ENCODE measurements at regions not wholly inside any gene's neighbourhood (a gene's known extent, or its start where the extent isn't known, plus 50 kb on each side); places are given as distances from the start of the nearest gene placed in this dataset.

DNA sequence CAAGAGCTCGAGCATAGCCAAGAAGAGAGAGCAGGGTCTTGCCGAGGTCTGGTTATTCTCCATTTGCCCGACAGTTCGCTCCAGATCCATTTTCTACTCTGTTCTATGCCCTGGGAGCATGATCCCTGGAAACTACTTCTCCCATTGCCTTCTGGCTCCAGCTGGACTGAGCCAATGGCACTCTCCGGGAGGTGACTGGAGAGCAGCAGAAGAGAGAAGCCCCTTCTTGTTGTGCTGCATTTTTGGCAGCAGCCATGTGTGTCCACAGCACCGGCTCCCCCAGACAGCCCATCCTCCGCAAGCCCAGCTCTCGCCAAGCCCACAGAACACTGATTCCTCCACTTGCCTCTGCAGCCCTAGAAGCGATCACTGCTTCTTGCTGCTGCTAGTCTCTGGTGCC lies 345.5 kb downstream of the TNS1 start:
- no peaks in the 10 kb centered on the region for H3K4me1 ChIP-seq (ENCODE audit: insufficient read depth, low read length)
- peaks cover 1 to 25% of the 10 kb centered on the region in 2 experiments; a peak in 2 of 5 replicates for H3K27me3 ChIP-seq (ENCODE audit: control insufficient read depth in 1 of 2, insufficient read depth in 2 of 2, low read length in 2 of 2)
- BruUV-seq (replicated peaks) = no TSS peak
- ATAC-seq (no peak), DNase-seq (ENCODE audit: low spot score) (no peak), FAIRE-seq (no peak)
- H3K9me3 ChIP-seq (ENCODE audit: low read length) = no peaks in the 10 kb centered on the region
- TF ChIP-seq ZNF451 (CRISPR knock-in tag; IDR thresholded peaks at IDR 0.05) = no peak
- TF ChIP-seq, protein P1, sequence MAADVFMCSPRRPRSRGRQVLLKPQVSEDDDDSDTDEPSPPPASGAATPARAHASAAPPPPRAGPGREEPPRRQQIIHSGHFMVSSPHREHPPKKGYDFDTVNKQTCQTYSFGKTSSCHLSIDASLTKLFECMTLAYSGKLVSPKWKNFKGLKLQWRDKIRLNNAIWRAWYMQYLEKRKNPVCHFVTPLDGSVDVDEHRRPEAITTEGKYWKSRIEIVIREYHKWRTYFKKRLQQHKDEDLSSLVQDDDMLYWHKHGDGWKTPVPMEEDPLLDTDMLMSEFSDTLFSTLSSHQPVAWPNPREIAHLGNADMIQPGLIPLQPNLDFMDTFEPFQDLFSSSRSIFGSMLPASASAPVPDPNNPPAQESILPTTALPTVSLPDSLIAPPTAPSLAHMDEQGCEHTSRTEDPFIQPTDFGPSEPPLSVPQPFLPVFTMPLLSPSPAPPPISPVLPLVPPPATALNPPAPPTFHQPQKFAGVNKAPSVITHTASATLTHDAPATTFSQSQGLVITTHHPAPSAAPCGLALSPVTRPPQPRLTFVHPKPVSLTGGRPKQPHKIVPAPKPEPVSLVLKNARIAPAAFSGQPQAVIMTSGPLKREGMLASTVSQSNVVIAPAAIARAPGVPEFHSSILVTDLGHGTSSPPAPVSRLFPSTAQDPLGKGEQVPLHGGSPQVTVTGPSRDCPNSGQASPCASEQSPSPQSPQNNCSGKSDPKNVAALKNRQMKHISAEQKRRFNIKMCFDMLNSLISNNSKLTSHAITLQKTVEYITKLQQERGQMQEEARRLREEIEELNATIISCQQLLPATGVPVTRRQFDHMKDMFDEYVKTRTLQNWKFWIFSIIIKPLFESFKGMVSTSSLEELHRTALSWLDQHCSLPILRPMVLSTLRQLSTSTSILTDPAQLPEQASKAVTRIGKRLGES (CRISPR knock-in tag; IDR thresholded peaks at IDR 0.05; ENCODE audit: borderline replicate concordance) = no peak
- no peak overlapping the region for H3K4me2 ChIP-seq (ENCODE audit: low read depth, low read length)
- no peak overlapping the region for H2AFZ ChIP-seq (ENCODE audit: low read length)
- intact Hi-C loops (cut with micrococcal nuclease; ENCODE audit: unreplicated experiment) = no loop called here
- in situ Hi-C loops (cut with HindIII; ENCODE audit: extremely low pct_ligation_motif_present, low pct_unique_long_range_greater_than_20kb) = no loop called here
- no peaks in the 10 kb centered on the region for H3K36me3 ChIP-seq (replicated peaks in 1 of 2; ENCODE audit: control insufficient read depth in 1 of 2, insufficient read depth in 2 of 2, low read length in 2 of 2)
- POLR2A ChIA-PET = no interaction called here
- 25% methylated on average over 8 of the region's 9 CpGs for WGBS (ENCODE audit: low lambda C conversion rate)
- no peak overlapping the region for H3K4me3 ChIP-seq (replicated peaks in 1 of 3; ENCODE audit: insufficient read depth in 1 of 3, low read depth in 2 of 3, low read length in 3 of 3)
- CTCF ChIA-PET (ENCODE audit: low intra/inter-chr PET ratio, low total read pairs) = no interaction called here
- H3K9ac ChIP-seq (ENCODE audit: insufficient read depth, low read depth, low read length) = no peak overlapping the region
- H3K79me2 ChIP-seq (ENCODE audit: insufficient read depth, low read length) = no peaks in the 10 kb centered on the region
- no peak overlapping the region for H3K27ac ChIP-seq (ENCODE audit: extremely low read length, insufficient read depth, low read length)
- H4K20me1 ChIP-seq (ENCODE audit: insufficient read depth, low read length) = no peaks in the 10 kb centered on the region

DNA sequence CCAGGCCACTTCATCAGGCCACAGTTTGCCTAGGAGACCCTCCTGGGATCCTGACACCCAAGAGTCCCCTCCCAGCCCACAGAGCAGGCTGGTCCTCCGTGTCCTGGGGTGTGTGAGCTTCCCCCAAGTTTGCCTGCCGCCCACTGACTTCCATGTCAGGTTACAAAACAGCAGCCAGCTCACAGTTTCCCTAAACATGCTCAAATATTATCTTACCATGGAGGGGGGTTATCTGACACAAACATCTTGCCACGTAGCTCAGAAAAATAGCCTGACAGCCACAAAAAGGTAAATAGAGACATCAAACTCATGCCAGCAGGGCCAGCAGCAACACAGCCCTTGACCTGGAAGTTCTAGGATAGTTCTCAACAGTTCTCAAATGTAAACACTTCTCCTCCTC lies 346.5 kb downstream of the TNS1 start:
- Histone ChIP-seq H3K27ac (ENCODE audit: extremely low read length, insufficient read depth, low read length) (no peak overlapping the region), H3K4me2 (ENCODE audit: low read depth, low read length) (no peak overlapping the region), H3K4me3 (replicated peaks in 1 of 3; ENCODE audit: insufficient read depth in 1 of 3, low read depth in 2 of 3, low read length in 3 of 3) (no peak overlapping the region), H2AFZ (ENCODE audit: low read length) (no peak overlapping the region), H3K27me3 (ENCODE audit: control insufficient read depth in 1 of 2, insufficient read depth in 2 of 2, low read length in 2 of 2) (peaks cover 1 to 25% of the 10 kb centered on the region in 2 experiments; a peak in 2 of 5 replicates), H3K79me2 (ENCODE audit: insufficient read depth, low read length) (no peaks in the 10 kb centered on the region), H3K4me1 (ENCODE audit: insufficient read depth, low read length) (no peaks in the 10 kb centered on the region), H4K20me1 (ENCODE audit: insufficient read depth, low read length) (no peaks in the 10 kb centered on the region), H3K36me3 (replicated peaks in 1 of 2; ENCODE audit: control insufficient read depth in 1 of 2, insufficient read depth in 2 of 2, low read length in 2 of 2) (no peaks in the 10 kb centered on the region), H3K9me3 (ENCODE audit: low read length) (no peaks in the 10 kb centered on the region), H3K9ac (ENCODE audit: insufficient read depth, low read depth, low read length) (no peak overlapping the region)
- intact Hi-C loops (cut with micrococcal nuclease; ENCODE audit: unreplicated experiment) (no loop called here), in situ Hi-C loops (cut with HindIII; ENCODE audit: extremely low pct_ligation_motif_present, low pct_unique_long_range_greater_than_20kb) (no loop called here)
- ChIA-PET CTCF (ENCODE audit: low intra/inter-chr PET ratio, low total read pairs) (no interaction called here), POLR2A (no interaction called here)
- no peak for DNase-seq (ENCODE audit: low spot score)
- no peak for ATAC-seq
- 6% methylated on average over 3 of the region's 3 CpGs for WGBS (ENCODE audit: low lambda C conversion rate)
- no peak for FAIRE-seq
- BruUV-seq (replicated peaks) = no TSS peak
- no peak for TF ChIP-seq POLR2AphosphoS2 (IDR thresholded peaks at IDR 0.05; ENCODE audit: low read depth, low read length)
- TF ChIP-seq CREB1 (IDR thresholded peaks at IDR 0.05) = no peak
- no peak for TF ChIP-seq CREB1 (CRISPR knock-in tag; IDR thresholded peaks at IDR 0.05)
- TF ChIP-seq, protein P2, sequence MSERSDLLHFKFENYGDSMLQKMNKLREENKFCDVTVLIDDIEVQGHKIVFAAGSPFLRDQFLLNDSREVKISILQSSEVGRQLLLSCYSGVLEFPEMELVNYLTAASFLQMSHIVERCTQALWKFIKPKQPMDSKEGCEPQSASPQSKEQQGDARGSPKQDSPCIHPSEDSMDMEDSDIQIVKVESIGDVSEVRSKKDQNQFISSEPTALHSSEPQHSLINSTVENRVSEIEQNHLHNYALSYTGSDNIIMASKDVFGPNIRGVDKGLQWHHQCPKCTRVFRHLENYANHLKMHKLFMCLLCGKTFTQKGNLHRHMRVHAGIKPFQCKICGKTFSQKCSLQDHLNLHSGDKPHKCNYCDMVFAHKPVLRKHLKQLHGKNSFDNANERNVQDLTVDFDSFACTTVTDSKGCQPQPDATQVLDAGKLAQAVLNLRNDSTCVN (CRISPR knock-in tag; IDR thresholded peaks at IDR 0.05; ENCODE audit: borderline replicate concordance) = no peak
- TF ChIP-seq FOXA1 (IDR thresholded peaks at IDR 0.05) = no peak
- TF ChIP-seq FOXA1 (CRISPR knock-in tag; IDR thresholded peaks at IDR 0.05) = no peak
- no peak for TF ChIP-seq ZNF34 (CRISPR knock-in tag; IDR thresholded peaks at IDR 0.05; ENCODE audit: borderline replicate concordance)
- TF ChIP-seq, protein P3, sequence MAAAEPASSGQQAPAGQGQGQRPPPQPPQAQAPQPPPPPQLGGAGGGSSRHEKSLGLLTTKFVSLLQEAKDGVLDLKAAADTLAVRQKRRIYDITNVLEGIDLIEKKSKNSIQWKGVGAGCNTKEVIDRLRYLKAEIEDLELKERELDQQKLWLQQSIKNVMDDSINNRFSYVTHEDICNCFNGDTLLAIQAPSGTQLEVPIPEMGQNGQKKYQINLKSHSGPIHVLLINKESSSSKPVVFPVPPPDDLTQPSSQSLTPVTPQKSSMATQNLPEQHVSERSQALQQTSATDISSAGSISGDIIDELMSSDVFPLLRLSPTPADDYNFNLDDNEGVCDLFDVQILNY (CRISPR knock-in tag; conservative IDR thresholded peaks at IDR 0.05) = no peak
- TF ChIP-seq, protein P4, sequence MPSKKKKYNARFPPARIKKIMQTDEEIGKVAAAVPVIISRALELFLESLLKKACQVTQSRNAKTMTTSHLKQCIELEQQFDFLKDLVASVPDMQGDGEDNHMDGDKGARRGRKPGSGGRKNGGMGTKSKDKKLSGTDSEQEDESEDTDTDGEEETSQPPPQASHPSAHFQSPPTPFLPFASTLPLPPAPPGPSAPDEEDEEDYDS (CRISPR knock-in tag; IDR thresholded peaks at IDR 0.05) = no peak
- no peak for TF ChIP-seq KLF12 (CRISPR knock-in tag; IDR thresholded peaks at IDR 0.05; ENCODE audit: borderline replicate concordance)
- TF ChIP-seq FOXM1 (CRISPR knock-in tag; IDR thresholded peaks at IDR 0.05) = no peak
- TF ChIP-seq, protein P5, sequence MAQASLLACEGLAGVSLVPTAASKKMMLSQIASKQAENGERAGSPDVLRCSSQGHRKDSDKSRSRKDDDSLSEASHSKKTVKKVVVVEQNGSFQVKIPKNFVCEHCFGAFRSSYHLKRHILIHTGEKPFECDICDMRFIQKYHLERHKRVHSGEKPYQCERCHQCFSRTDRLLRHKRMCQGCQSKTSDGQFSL (CRISPR knock-in tag; IDR thresholded peaks at IDR 0.05) = no peak
- no peak for TF ChIP-seq ADNP (CRISPR knock-in tag; IDR thresholded peaks at IDR 0.05)
